SK-N-MC (cell line): ENCODE measurements at regions not wholly inside any gene's neighbourhood (a gene's known extent, or its start where the extent isn't known, plus 50 kb on each side); places are given as distances from the start of the nearest gene placed in this dataset.

Experiments used
- EZH2 ChIP-seq: fragments of 200-600 bp; sonication (generic); IDR thresholded peaks from one replicate; pipeline ENCODE4 v1.6.1; 2017; ENCODE audit warnings: antibody characterized with exemption
- FOXP2 ChIP-seq: optimal IDR thresholded peaks from 2 replicates; pipeline ENCODE3; 2011; ENCODE audit warnings: mild to moderate bottlenecking, moderate library complexity; ENCODE audit not compliant: insufficient read depth; ENCODE audit errors: extremely low read length, control extremely low read depth
- POLR2AphosphoS5 ChIP-seq: IDR thresholded peaks from 2 replicates; pipeline ENCODE4 v1.6.1; 2012; ENCODE audit warnings: mild to moderate bottlenecking, low read depth, low read length, borderline replicate concordance

- TF ChIP-seq EZH2 (no peak), POLR2AphosphoS5 (no peak), FOXP2 (no peak)
These were observed 423.3 kb downstream of the SPRY2 start for GRCh38 chr13:79917628-79918027.
